ENCODE measurements at regions not wholly inside any gene's neighbourhood (a gene's known extent, or its start where the extent isn't known, plus 50 kb on each side); places are given as distances from the start of the nearest gene placed in this dataset.

DNA sequence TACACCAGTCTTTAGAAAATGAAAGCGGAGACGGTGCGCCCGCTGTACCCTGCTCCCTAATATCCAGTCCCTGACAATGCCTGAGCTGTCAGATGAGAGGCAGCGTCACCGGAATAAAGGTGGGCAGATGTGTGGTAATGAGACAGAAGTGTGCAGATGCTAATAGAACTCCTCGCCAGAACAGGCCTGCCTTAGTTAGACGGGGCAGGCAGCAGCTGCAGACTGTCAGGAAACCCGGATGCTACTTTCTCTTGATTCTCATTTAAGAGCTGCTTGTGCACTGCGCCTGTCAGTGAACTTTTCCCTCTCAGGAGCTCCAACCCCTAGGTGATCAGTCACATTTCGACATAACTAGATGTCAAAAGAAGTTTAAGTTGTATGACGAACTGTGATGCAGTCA lies 221.8 kb upstream of the IRX3 start:
- no peak for DNase-seq

DNA sequence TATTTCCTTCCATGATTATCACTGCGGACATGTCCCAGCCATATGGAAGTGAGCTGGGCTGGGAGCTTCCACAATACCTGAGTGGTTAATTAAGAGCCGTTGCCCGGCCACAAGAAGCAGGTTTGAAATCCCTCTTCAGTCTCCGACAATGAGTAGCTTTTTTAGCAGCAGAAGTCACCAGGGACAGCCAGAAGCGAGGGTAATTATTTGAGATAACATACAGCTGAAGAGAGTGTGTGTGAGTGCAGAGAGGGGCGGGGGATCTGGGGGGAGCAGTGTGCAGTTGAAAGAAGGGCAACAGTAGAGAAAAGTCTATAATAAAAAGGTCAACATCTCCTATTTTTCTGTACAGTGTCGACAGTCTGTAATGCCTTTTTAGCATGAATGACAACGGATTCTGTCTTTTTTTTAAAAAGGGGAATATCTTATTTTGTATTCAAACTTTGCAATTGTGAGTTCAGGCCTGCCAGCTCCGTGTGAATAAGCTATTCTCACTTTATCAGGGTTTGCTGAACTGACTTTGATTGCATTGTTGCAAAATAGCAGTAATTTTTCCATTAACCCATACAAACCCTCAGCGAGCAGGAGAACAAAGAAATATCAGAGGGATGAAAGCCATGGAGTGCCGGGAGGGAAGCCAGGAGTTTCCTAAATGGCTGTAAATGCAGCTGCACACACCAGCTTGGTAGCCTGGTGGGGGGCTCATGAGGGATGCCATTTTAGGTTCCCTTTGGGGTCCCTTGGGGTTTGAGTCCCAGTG lies 220.3 kb upstream of the IRX3 start:
- no peak for DNase-seq

DNA sequence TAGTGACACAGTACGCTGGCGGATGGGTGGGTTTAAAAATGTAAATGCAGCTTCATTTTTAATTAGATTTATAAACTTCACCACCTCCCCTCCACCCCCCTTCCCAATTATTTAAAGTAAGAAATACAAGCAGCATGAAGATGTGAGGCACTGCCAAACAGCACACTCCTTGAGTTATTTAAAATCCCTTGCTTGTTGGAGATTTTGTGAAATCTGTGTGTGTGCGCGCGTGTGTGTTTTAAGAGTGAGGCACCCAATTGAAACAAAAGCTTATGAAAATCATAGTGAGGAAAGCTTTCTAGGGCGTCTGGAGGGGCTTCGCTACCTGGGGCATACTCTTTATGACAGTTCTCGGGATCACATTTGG lies 219.6 kb upstream of the IRX3 start:
- no peak for DNase-seq

DNA sequence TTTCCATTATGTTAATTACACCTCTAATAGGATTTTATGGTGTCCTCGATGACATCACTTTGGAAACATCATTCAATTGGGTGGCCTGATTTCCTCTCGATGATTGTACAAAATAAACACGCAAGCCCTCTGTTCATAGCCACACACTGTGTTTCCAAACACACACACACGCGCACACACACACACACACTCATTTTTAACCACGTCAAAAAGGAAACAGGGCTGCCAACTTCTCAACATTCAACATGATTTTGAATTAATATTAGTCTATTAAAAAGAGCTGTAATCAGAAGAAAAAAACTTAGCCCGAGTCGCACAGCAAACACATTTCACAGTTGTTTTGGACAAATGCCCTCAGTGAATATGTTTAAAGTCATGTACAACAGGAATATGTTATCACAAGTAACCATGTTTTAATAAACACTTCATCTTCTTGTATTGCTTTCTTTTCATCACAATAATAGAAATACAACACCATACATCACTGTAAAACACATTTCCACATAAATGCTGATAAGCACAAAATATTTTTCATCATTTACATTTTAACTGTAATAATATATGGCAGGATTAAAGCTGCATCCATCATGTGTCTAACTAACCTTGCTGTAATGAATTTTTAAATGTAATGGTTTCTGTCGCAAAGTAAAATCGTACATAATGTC lies 219.1 kb upstream of the IRX3 start:
- no peak for DNase-seq

DNA sequence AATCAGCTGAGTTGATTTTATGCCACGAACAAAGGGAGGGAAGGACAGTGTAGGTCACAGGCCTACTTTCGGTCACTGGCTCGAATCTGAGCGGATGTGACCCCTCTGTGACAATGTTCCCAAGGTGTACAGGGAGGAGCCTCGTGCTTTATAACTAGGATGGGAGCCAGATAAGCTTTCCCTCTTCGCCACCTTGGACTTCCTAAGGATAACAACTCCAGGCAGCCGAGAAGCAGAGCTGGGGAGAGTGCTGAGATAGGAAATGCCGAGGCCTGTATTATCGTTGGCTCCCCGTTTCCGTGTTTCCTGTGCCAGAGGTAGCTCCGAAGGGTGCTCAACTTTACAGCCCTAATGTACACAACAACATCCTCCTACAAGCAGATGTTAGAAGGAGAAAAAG lies 217.8 kb upstream of the IRX3 start:
- DNase-seq: no peak

DNA sequence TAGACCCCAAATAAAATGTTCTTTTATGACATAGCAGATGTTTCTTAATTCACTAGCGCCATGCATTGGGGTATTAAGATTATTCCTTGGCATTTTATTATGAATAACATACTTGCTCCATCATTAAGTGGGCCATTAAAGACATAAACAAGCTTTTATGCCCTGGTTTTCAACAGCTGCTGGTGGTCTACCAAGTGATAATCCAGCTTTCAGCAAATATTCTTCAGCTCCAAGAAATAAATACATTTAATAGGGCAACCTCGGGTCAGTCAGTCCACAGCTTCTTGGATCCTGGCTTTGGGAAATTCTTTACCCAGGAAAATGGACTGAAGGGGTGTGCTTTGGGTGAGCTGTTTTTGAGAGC lies 217.3 kb upstream of the IRX3 start:
- DNase-seq: no peak

DNA sequence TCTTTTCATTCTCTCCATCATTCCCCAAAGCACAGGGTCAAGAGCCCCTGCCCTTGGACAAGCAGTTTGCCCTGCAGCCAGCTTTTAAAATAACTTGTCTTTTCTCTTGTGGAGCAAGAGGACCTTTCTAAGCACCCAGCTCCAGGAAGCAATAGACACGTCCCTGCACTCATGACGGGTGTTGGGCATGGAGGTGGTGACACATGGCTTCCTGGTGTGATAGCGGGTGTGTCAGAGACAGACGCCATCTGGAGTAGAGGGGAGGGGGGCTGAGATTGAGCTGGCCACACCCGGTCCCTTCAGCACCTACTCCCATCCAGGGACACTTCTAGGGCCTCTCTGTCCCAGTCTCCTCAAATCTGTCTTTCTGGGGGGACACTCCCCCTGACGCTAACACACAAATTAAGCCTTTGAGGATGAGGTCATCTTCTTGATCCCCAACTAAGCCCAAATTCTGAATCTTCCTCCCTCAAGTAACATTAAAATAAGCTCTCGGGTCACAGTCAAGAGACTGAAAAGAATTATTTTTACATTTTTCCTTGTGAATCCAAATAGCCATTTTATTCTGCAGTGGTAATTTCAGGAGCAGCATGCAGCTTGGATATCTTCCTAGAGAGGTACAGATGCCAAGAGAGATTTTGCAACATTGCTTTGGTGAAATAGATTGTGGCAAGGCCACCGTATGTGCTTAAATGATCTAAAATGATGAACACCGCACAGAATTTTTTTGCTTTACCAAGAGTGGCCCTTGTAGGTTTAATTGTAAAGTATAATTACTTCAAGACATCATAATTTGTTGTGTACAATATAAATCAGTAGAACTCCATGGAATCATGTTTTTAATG lies 216.6 kb upstream of the IRX3 start:
- DNase-seq: no peak

DNA sequence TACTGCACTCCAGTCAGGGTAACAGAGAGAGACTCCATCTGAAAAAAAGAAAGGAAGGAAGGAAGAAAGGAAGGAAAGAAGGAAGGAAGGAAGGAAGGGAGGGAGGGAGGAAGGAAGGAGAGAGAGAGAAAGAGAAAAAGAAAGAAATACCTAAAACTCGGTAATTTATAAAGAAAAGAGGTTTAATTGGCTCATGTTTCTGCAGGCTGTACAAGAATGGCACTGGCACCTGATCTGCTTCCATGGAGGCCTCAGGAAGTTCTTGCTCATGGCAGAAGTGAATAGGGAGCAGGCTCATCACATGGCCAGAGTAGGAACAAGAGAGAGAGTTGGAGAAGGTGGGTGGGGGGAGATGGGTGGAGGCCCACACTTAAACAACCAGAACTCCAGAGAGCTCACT lies 215.2 kb upstream of the IRX3 start:
- no peak for DNase-seq

DNA sequence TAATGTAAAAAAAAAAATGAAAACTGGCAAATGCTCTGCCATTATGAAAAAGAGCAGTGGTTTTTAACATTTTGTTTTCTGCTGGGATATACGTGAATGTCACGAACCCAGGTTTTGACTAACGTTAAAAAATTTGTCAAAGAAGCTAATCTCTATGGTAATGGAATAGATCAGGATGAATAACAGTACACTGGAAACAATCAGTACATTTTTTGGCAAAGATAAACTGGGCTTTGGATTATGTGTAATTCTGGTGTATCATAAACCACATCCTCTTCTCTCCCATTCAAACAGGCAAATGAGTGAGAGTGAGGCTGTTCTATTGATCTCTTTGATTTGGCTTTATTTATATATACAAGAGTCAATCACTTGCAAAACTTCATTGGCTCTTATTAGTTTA lies 207.0 kb upstream of the IRX3 start:
- no peak for DNase-seq

DNA sequence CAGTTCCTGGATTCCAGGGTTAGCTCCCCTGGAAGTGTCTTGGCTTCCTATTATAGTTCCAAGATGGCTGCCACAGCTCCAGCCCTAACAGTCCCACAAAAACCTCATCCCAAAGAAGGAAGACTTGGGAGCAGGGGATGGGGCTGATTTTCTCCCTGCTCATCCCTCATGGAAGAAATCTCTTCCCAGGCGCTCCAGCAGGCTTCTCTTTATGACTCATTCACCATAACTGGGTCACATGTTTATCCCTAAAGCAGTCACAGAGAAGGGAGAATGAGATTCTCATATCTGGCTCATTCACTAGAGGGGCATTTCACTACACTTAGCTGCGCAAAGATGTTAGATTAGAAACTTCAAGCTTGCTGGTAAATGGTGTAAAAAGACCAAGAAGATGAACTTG lies 206.5 kb upstream of the IRX3 start:
- no peak for DNase-seq

DNA sequence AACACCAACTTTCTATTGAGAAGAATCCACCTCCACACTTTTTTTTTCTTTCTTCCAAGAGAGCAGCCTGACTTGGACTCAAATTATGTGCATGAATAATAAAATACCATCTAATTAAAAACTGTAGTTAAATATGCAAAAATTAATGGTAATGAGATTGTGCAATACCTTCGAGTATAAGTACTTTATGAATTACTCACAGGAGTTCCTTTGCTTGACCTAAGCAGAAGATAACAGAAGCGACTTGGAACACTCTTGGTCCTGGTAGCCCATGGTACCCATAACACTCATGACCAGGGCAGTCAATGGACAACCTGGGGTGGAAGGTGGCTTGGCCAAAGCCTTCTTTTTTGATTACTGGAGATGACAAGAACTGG lies 203.5 kb upstream of the IRX3 start:
- DNase-seq: no peak

DNA sequence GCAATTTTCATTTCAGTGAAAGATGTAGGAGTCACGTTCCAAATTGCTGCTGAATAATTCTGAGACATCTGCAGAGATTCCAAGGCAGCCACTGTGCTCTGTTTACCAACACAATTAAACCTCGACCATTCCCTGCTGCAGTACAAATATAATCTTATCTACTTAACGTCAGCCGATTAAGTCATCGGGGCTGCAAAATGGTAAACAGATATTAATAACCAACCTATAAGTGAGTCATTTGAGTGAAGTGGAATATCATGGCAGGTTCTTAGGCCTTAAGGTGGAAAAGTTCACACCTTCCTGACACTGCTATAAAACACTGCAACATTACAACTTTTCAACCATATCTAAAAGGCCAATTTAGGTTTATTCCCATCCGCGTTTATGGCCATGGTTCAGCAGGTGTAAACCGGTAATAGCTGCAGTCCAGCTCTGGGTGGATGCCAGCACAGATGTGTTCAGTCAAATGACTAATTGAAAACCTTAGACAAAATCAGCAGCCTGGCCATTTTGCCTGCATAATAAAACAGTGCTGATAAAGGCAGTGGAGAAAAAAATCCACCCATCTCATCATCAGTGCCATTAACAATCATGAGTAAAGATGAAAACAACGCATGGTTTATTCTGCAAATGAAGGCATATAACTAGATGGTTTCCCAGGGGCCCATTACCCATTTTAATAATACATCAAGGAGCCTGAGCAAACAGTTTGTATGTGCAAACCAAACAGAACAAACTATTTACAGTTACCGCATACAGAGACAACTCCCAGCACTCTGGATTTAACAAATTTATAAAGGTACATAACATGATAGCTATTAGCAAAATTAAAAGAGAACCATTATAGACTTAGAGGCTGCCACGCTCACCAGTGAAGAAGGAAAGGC lies 202.9 kb upstream of the IRX3 start:
- DNase-seq: no peak

DNA sequence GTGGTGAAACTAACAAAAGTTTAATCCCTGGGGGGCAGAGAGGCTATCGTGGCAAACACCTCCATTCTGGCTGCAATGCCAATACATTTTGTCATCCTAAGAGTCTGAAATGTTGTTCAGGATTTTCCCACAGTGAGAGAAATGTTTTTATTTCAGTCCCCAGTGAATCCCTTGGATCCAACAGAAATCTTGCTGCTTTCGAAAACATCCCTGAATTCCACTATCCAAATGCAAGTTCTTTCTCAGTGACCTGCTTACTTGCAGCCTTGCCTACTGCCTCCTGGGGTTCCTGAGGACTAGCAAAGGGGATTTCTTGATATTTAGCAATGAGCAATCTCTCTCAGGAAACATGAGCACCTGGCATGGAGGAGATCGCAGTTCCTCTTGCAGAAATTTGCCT lies 202.1 kb upstream of the IRX3 start:
- no peak for DNase-seq

DNA sequence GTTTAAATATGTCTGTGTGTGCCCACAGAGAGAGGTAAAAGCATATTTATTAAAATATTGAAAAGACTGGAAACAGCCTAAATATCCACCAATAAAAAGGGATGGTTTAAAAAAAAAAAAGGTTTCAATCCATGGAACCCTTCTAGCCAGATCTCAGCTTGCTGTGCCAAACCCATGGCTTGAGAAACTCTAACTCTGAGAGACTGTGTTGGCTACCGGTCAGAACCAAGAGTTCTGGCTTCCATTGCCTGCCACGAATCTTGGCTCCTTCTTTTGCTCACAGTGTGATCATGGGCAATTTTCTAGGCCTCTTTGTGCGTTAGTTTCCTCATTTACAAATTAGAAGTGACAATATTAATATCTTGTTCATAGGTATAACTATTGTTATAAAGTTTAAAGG lies 201.3 kb upstream of the IRX3 start:
- no peak for DNase-seq

DNA sequence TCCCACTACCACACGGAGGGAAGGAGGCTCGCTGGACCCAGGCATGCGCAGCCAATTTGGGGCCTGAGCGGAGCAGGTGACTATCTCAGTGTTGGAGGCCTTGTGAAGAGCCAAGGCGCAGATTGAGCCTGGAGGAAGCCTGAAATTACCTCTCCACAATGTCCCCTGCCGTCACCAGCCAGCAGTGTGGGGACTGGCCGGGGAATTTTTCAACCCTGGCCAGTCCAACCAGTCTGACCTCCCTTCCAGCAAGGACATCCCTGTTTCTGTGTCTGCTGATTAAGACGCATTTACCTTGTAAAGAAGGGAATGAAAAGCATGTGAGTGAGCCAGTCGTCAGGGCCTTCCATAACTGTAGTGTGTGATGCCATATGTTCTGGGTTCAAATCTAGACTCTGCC lies 198.1 kb upstream of the IRX3 start:
- no peak for DNase-seq

DNA sequence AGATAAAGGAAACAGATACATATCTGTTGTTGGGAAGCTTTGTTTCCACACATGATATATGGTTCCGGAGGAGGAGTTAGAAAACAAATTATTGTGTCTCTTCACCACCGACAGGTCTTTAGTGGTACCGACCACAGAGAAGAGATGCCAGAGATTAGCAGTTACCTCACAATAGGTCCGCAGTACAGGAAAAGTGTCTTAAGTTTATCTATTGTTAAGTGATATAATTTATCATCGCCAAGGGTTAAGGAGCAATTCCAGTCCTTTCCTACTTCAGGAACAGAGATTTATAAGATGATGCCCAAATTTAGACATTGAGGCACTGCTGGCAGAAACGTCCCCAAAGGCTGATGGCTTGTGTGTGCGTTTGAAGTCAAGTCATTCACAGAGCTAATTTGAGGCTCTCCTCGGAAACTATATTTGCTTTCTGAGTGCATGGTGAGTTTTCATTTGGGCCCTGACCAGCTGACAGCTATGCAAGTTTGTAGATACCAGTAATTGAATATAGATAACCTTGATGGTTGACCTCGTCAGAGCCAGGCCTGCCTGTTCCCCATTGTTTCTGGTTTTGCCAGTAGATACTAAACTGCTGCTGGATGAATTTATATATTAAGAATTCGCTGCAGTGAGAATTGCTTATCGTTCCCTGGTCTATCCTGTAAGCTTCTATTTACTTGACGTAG lies 196.4 kb upstream of the IRX3 start:
- DNase-seq: no peak

DNA sequence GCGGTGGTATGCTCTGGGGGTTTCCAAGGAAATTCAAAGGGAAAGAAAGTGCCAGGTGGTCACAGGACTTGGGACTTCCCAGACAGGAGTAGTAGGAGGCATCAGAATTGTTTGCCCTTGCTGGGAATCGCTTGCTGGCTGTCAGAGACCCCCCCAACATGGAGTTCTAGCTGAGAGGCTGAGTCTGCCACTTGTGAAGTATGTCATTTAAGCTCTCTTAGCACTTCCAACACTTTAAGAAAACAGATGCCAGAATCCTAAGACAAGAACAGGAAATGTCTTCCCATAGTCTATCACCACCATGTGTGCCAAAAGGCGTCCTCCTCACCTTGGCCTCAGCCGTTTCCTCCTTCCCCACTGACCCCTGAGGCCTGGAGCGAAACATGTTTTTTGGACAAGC lies 193.8 kb upstream of the IRX3 start:
- no peak for DNase-seq

DNA sequence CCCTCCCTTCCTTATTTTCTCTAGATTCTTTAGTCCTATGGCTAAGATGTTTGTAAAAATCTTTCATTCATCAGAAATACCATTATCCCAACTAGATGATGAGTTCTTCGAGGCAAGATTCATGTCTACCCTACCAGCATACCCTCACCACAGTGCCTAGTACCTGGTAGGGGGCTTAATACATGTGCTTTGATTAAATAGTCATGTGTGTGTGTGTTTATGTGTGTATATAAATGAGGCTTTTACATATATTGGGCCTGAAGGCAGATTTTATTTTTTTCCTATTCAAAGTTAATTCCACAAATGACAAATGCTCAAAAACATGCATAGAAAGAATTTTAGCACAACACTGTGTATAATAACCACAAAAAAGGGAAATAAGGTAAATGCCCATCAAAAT lies 193.0 kb upstream of the IRX3 start:
- DNase-seq: no peak

DNA sequence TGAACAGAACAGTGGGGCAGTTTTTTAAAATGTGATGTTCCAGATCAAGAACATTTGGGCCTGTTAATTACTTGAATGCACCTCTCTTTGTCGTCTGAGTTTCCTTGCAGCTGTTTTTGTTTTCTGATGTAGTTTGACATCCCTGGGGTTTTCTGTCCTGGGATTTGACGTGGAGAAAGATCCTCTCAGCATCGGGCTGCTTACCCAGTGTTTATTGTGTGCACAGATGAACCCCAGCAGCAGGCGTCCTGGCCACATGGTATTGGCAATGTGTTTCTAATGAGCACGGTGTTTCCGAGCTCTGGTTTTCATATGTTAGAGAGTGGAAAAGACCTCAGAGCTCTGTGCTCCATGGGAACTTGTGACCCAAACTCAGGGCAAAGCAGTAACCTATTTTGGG lies 191.1 kb upstream of the IRX3 start:
- no peak for DNase-seq

DNA sequence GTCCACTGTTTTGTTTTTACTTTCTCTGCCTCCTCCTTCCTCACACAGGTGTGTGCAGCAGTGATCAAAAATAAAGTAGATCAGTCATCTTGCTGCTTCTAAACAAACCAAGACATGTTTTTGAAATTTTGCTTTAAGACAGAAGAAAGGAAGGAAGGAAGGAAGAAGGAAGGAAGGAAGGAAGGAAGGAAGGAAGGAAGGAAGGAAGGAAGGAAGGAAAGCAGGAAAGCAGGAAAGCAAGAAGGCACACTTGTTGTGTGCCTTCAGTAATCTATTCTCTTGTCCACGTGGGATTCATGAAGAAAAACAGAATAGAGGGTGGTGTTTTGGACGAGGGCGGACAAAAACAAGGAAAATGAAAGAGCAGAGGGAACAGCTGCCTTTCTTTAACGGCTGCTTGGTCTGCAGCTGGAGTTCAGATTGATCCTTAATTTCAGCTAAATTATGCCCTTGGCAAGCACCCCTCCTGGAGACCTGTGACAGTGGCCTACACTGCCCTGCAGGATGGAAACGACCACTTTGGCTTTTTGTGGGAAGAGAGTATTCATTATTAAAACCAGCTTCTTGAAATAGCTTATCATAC lies 188.5 kb upstream of the IRX3 start:
- no peak for DNase-seq

DNA sequence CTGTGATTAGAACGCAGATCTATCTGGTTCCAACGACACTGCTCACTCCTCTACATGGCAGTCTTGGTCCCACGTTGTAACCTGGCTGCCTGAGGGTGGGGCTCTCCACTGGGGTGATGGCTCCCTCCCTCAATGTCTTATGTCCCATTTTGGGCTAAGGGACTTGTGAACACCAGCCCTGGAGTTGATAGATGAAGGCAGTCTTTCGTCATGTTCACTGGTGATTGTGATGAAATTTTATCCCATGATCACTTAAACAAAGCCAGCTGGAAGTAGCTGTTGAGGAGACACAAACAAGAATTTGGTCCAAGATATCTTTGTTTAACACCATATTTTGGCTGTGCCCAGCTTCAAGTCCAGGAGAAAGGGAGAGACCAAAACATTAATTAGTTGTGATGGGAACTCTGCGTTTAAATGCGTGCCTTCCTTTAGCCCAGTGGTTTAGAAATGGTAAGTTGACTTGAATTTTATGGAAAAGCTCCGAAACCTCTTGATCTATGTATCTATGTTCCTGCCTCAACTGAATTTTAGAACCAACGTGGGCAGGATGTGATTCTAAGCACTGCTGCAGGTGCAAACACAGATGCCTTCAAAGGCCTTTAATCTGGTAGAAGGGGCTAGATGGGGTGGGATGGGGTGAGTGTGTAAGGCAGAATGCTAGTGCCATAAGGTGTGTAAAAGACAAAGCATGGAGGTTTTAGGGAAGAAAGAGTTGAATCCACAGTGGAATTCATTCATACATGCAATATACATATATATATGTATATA lies 186.8 kb upstream of the IRX3 start:
- DNase-seq: no peak

Measured in T-helper 1 cell (primary cell).